Endometrial microvascular endothelial cells (primary cell): ENCODE measurements at regions not wholly inside any gene's neighbourhood (a gene's known extent, or its start where the extent isn't known, plus 50 kb on each side); places are given as distances from the start of the nearest gene placed in this dataset.

Experiments used
- in situ Hi-C: cut with HindIII; loops from 2 replicates; pipeline ENCODE4 v1.10.0; 2017; ENCODE audit warnings: low sequenced_read_pairs, low pct_unique_long_range_greater_than_20kb; ENCODE audit errors: inconsistent ontology term

DNA sequence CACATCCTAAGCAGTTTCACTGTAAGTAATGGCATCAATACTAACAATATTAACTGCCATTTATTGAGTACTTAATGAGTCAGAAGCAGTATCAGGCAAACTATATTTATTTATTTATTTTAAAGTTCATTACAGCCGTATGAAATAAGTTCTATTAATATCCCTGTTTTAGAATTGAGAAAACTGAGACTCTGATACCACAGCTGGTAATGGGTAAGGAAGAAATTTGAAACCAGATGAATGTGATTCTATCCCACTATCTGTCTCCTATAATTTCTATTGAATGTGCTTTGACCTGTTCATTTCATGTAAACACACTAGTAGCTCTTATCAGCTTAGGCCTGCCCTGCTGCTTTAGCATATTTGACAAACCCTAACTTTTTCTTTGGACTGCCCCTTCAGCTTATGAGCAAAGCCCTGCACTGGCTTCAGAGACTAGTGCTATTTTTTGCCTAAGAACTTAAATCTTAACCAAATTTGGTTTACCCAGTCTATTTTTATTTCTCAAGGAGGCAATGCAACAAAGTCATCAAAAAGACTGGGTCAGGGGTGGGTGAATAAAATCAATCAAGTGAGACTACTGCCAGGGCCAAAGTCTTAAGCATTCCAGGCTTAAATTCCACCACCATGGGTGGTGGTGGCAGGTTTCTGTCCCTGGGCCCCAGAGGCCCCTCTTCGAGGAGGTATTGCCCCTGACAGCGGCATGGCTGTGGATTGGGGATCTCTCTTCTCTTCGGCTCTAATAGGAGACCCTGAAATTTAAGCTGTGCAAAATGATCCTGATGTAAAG is 143.4 kb downstream of the DLEU7 start:
- in situ Hi-C loops: no loop called here

- in situ Hi-C loops: no loop called here
These were observed 142.7 kb downstream of the DLEU7 start for GRCh38 chr13:50700664-50701305.

DNA sequence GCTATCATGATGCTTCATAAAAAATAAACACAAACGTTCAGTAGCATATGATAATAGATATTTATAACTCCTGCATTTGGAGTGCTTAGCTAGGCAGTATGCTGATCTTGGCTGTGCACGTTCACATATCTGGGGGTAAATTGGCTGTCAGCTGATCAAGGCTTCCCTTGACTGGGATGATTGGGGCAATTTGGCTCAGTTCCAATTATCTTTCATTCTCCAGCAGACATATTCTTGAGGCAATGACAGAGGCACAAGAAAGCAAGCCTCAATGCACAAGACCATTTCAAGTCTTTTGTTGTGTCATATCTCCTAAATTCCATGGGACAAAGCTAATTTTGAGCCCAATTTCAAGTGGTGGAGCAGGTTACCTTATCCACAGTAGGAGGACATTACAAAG is 142.0 kb downstream of the DLEU7 start:
- in situ Hi-C loops: no loop called here

DNA sequence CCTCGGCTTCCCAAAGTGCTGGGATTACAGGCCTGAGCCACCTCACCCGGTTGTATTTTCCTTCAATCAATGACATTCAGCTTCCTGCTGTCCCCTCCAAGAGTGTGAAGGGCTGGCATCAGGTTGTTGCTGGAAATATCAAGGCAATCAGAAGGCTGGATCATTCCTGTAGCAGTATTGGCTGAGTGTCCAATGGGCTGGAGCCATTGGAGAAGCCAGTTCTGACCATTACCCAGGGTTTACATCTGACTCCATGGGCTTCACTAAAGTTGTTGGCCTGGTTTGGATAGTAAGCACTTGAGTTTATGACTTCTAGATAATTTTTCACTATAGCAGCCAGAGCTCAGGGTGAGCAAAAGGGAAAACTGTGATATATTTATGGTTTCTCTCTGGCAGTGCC is 137.0 kb downstream of the DLEU7 start:
- in situ Hi-C loops: no loop called here

- in situ Hi-C loops: no loop called here
These were observed 135.9 kb downstream of the DLEU7 start for GRCh38 chr13:50707628-50708027.

GRCh38 chr13:50708461-50708860 is 135.0 kb downstream of the DLEU7 start:
- in situ Hi-C loops: no loop called here

GRCh38 chr13:50709058-50709457 is 134.4 kb downstream of the DLEU7 start:
- in situ Hi-C loops: no loop called here

- in situ Hi-C loops: no loop called here
These were observed 132.2 kb downstream of the DLEU7 start for GRCh38 chr13:50711131-50711815.

GRCh38 chr13:50711996-50712395 is 131.5 kb downstream of the DLEU7 start:
- in situ Hi-C loops: no loop called here

DNA sequence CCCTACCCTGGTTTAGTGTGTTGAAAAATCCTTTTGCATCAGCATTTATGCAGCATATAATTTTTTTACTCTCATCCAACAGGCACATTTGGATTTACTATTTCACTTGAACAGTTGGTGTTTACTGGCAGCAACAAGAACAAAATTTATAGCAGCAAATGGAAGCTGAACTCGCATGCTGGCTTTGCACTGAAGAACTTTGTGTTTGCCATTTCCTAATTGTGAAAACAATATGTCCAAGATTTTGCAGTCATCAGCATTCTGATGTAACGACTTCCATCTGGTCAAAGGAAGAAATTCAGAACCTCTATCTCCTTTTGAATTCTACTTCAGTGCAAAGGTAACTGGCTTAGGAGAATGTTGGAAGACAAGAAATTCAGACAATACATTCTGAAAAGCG is 131.0 kb downstream of the DLEU7 start:
- in situ Hi-C loops: no loop called here

- in situ Hi-C loops: no loop called here
These were observed 130.6 kb downstream of the DLEU7 start for GRCh38 chr13:50712881-50713280.

DNA sequence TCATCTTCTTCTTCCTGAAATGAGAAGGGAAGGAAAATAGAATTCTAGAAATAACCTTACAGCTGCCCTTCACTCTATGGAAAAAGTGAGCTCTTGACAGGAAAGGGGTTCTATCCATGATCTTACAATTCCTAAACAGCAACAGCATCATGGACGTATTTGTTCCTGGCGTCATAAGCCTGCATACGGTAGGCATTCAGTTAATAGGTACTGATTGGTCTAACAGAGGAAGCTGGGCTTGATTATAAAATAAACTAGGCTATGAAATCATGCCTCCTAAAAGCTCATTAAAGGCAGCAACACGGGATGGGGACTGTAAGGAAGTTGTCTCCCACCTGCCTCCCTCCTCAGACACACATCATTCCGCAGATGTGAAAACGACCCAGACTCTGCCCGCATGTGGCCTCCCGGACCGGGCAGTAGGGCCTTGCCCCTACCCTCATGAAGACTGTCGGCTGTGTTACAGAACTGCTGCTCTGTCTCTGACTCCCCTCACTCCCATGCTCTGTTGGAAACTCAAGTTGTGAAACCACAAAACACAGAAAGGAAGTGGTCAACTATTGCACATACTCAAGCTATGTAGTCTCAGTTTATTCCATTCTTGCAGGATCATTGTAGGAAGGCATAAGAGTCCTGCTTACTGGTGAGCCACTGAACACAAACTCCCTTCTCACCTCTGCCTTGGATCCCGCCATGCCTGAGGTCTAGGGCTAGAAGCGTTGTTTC is 129.8 kb downstream of the DLEU7 start:
- in situ Hi-C loops: no loop called here

DNA sequence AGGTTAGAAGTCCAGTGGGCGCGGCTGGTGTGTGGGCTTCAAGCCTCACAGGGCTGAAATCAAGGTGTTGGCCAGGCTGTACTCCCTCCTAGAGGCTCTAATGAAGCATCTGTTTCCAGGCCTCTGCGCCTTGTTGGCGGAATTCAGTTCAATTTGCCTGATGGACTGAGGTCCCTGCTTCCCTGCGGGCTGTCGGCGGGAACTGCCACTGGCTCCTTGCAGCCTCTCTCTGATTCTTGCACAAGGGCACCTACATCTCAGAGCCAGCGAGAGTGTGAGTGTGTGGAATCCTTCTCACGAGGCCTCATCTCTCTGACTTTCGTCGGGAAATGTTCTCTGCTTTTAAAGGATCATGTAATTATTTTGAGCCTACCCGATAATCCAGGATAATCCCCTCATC is 128.6 kb downstream of the DLEU7 start:
- in situ Hi-C loops: no loop called here

GRCh38 chr13:50715402-50716146 is 127.9 kb downstream of the DLEU7 start:
- in situ Hi-C loops: no loop called here

DNA sequence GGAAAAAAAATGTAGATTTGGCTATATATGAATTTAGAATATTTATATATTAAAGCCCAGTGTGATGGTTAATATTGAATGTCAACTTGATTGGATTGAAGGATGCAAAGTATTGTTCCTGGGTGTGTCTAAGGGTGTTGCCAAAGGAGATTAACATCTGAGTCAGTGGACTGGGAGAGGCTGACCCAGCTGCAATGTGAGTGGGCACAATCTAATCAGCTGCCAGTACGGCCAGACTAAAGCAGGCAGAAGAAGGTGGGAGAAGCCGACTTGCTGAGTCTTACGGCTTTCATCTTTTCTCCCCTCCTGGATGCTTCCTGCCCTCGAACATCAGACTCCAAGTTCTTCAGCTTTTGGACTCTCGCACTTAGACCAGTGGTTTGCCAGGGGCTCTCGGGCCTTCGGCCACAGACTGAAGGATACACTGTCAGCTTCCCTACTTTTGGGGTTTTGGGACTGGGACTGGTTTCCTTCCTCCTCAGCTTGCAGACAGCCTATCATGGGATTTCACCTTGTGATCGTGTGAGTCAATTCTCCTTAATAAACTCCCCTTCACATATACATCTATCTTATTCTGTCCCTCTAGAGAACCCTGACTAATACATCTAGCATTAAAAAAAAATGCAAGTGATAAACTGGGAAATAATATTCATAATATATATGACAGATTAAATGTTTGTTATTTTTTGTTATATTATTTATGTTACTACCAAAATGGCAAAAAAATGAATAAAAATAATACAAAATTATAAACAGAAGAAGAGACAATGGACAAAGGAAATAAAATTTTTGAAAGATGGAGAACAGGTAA is 122.4 kb downstream of the DLEU7 start:
- in situ Hi-C loops: no loop called here

DNA sequence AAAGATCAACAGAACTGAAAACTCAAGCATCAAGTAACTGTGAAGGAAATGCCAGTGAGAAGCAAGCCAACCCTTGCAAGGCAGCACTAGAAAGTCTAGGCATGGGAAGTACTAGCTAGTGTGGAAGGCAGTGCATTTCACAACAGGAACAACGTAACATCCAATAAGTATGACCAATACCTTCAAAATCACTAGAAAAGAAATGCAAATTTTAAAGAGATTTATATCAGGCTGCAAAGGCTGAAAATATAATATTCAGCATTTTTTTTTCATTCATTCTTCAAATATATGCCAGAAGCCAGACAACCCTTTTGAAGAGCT is 121.9 kb downstream of the DLEU7 start:
- in situ Hi-C loops: no loop called here

DNA sequence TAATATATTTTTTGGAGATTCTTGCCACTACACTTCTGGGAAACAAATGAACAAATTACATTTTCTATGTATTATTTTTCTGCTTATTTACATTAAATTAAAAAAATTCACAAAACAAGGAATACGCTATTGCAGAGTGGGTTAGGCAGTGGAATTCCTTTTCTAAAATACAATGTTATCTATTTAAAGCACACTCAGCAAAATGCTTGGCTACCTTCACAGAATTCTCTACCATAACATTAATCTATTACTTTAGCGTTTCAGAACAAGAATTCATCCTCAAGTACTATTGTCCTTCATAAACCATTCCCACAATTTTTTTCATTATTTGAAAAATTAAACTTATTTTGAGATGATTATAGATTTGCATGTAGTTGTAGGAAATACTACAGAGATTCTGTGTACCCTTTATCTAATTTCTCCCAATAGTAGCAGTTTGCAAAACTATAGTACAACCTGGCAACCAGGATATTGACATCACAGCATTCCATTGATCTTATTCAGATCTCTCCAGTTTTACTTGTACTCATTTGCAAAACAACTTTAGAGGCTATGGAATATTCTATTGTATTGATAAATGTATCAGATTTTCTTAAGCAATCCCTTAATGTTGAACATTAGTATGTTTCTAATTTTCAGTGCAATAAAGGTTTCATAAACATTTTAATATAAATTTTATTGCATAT is 120.9 kb downstream of the DLEU7 start:
- in situ Hi-C loops: no loop called here

DNA sequence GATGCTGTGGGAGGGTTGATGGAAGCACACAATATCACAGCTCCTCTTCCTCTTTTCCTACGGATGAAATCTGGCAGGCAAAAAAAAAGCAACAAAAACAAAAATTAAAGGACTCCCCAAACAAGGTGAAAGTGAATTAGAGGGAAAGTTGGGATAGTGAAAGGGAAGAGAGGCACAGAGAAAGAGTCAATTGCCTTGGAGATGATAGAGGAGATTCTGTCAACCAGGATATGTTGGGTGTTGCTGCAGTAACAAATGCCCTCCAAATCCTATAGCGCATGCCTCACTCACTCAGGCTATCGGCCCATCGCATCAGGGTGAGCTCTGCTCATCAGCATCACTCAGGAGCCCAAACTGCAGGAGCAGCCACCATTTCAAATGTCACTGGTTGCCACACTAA is 119.1 kb downstream of the DLEU7 start:
- in situ Hi-C loops: no loop called here
